ENCODE measurements at regions not wholly inside any gene's neighbourhood (a gene's known extent, or its start where the extent isn't known, plus 50 kb on each side); places are given as distances from the start of the nearest gene placed in this dataset.

DNA sequence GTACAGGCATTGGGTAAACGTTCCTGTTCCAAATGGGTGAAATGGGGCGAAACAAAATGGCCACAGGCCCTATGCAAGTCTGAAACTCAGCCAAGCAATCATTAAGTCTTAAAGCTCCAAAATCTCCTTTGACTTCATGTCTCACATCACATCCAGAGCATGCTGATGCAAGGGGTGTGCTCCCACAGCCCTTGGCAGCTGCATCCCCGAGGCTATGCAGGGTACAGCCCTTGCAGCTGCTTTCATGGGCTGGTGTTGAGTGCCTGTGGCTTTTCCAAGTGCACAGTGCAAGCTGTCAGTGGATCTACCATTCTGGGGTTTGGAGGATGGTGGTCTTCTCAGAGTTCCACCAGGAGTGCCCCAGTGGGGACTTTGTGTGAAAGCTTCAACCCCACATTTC lies 270.0 kb upstream of the CDYL start:
- BruUV-seq (replicated peaks), result no TSS peak
- in situ Hi-C loops (cut with MboI), result no loop called here
- TF ChIP-seq SOX6 (IDR thresholded peaks at IDR 0.05) (no peak), NCOA2 (IDR thresholded peaks at IDR 0.05; ENCODE audit: partially characterized antibody in 2 of 2) (no peak), ZNF551 (CRISPR knock-in tag; IDR thresholded peaks at IDR 0.05) (no peak), POLR2AphosphoS5 (IDR thresholded peaks at IDR 0.05; ENCODE audit: control insufficient read depth, insufficient read depth, low read depth, low read length) (no peak), BCL6 (CRISPR knock-in tag; IDR thresholded peaks at IDR 0.05) (no peak), RBM17 (IDR thresholded peaks at IDR 0.05; ENCODE audit: borderline replicate concordance, low read depth, low read length) (no peak), DMBX1 (CRISPR knock-in tag; IDR thresholded peaks at IDR 0.05; ENCODE audit: borderline replicate concordance) (no peak), SRF (CRISPR knock-in tag; IDR thresholded peaks at IDR 0.05) (no peak), ZSCAN29 (IDR thresholded peaks at IDR 0.05) (no peak)
- TF ChIP-seq, protein P1, sequence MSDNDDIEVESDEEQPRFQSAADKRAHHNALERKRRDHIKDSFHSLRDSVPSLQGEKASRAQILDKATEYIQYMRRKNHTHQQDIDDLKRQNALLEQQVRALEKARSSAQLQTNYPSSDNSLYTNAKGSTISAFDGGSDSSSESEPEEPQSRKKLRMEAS (CRISPR knock-in tag; IDR thresholded peaks at IDR 0.05), result no peak
- TF ChIP-seq, protein P2, sequence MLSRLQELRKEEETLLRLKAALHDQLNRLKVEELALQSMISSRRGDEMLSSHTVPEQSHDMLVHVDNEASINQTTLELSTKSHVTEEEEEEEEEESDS (CRISPR knock-in tag; IDR thresholded peaks at IDR 0.05), result no peak
- TF ChIP-seq, protein P3, sequence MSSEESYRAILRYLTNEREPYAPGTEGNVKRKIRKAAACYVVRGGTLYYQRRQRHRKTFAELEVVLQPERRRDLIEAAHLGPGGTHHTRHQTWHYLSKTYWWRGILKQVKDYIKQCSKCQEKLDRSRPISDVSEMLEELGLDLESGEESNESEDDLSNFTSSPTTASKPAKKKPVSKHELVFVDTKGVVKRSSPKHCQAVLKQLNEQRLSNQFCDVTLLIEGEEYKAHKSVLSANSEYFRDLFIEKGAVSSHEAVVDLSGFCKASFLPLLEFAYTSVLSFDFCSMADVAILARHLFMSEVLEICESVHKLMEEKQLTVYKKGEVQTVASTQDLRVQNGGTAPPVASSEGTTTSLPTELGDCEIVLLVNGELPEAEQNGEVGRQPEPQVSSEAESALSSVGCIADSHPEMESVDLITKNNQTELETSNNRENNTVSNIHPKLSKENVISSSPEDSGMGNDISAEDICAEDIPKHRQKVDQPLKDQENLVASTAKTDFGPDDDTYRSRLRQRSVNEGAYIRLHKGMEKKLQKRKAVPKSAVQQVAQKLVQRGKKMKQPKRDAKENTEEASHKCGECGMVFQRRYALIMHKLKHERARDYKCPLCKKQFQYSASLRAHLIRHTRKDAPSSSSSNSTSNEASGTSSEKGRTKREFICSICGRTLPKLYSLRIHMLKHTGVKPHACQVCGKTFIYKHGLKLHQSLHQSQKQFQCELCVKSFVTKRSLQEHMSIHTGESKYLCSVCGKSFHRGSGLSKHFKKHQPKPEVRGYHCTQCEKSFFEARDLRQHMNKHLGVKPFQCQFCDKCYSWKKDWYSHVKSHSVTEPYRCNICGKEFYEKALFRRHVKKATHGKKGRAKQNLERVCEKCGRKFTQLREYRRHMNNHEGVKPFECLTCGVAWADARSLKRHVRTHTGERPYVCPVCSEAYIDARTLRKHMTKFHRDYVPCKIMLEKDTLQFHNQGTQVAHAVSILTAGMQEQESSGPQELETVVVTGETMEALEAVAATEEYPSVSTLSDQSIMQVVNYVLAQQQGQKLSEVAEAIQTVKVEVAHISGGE (CRISPR knock-in tag; IDR thresholded peaks at IDR 0.05), result no peak
- TF ChIP-seq, protein P4, sequence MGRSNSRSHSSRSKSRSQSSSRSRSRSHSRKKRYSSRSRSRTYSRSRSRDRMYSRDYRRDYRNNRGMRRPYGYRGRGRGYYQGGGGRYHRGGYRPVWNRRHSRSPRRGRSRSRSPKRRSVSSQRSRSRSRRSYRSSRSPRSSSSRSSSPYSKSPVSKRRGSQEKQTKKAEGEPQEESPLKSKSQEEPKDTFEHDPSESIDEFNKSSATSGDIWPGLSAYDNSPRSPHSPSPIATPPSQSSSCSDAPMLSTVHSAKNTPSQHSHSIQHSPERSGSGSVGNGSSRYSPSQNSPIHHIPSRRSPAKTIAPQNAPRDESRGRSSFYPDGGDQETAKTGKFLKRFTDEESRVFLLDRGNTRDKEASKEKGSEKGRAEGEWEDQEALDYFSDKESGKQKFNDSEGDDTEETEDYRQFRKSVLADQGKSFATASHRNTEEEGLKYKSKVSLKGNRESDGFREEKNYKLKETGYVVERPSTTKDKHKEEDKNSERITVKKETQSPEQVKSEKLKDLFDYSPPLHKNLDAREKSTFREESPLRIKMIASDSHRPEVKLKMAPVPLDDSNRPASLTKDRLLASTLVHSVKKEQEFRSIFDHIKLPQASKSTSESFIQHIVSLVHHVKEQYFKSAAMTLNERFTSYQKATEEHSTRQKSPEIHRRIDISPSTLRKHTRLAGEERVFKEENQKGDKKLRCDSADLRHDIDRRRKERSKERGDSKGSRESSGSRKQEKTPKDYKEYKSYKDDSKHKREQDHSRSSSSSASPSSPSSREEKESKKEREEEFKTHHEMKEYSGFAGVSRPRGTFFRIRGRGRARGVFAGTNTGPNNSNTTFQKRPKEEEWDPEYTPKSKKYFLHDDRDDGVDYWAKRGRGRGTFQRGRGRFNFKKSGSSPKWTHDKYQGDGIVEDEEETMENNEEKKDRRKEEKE (IDR thresholded peaks at IDR 0.05; ENCODE audit: borderline replicate concordance in 1 of 2, control insufficient read depth in 1 of 2, low read depth in 2 of 2, low read length in 1 of 2), result no peak
- TF ChIP-seq, protein P5, sequence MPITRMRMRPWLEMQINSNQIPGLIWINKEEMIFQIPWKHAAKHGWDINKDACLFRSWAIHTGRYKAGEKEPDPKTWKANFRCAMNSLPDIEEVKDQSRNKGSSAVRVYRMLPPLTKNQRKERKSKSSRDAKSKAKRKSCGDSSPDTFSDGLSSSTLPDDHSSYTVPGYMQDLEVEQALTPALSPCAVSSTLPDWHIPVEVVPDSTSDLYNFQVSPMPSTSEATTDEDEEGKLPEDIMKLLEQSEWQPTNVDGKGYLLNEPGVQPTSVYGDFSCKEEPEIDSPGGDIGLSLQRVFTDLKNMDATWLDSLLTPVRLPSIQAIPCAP (CRISPR knock-in tag; IDR thresholded peaks at IDR 0.05; ENCODE audit: borderline replicate concordance), result no peak

More for the DNA sequence above, 270.0 kb upstream of the CDYL start:
- H3K4me3 ChIP-seq, result no peak overlapping the region
- 2% methylated on average over 3 of the region's 3 CpGs for WGBS (ENCODE audit: insufficient coverage, low coverage, missing lambda C conversion rate)
- ChIA-PET POLR2A (no interaction called here), CTCF (ENCODE audit: low intra/inter-chr PET ratio) (no interaction called here)
- DNase-seq (ENCODE audit: extremely low read depth in 1 of 4, low spot score in 3 of 4), result no peak
- no peaks in the 10 kb centered on the region for H3K79me2 ChIP-seq (ENCODE audit: control insufficient read depth, insufficient read depth, low read length)
- intact Hi-C loops (cut with micrococcal nuclease), result no loop called here
- no peak overlapping the region for H3K27ac ChIP-seq (ENCODE audit: extremely low read depth, low read depth, low read length)
- no peaks in the 10 kb centered on the region for H3K36me3 ChIP-seq (ENCODE audit: control insufficient read depth, insufficient read depth, low read length)
- peaks cover 0 to 4% of the 10 kb centered on the region in 2 experiments; a peak in 2 of 5 replicates for H3K4me1 ChIP-seq (replicated peaks in 1 of 2; ENCODE audit: control insufficient read depth in 2 of 2, insufficient read depth in 2 of 2, low read length in 2 of 2)
- H3K9ac ChIP-seq (ENCODE audit: insufficient read depth in 1 of 2, low read depth in 2 of 2, low read length in 2 of 2), result no peak overlapping the region
- H3K9me3 ChIP-seq (replicated peaks; ENCODE audit: control insufficient read depth, insufficient read depth, low read depth, low read length), result no peaks in the 10 kb centered on the region
- H4K20me1 ChIP-seq (replicated peaks; ENCODE audit: control insufficient read depth, insufficient read depth, low read length), result no peaks in the 10 kb centered on the region
- no peak for ATAC-seq
- peaks cover 9 to 18% of the 10 kb centered on the region in 2 experiments; a peak in 4 of 5 replicates for H3K27me3 ChIP-seq (ENCODE audit: control insufficient read depth in 2 of 2, insufficient read depth in 2 of 2, low read length in 2 of 2)
- no peak overlapping the region for H3K4me2 ChIP-seq (ENCODE audit: insufficient read depth, low read length)
- H3K9me1 ChIP-seq (ENCODE audit: control insufficient read depth, insufficient read depth, low read length), result no peaks in the 10 kb centered on the region
- FAIRE-seq, result no peak
- H2AFZ ChIP-seq (ENCODE audit: low read depth, low read length), result no peak overlapping the region

All from K562 (cell line).